ENCODE measurements at regions not wholly inside any gene's neighbourhood (a gene's known extent, or its start where the extent isn't known, plus 50 kb on each side); places are given as distances from the start of the nearest gene placed in this dataset.

GRCh38 chr16:20221208-20221607, 106.1 kb downstream of the GP2 start:
- TF ChIP-seq CTCF (CRISPR knock-in tag; IDR thresholded peaks at IDR 0.05) (no peak), JUND (CRISPR knock-in tag; IDR thresholded peaks at IDR 0.05) (no peak), CEBPG (CRISPR knock-in tag; IDR thresholded peaks at IDR 0.05) (no peak), SIX1 (CRISPR knock-in tag; IDR thresholded peaks at IDR 0.05; ENCODE audit: borderline replicate concordance) (no peak), ATF4 (CRISPR knock-in tag; IDR thresholded peaks at IDR 0.05) (no peak), ZNF335 (CRISPR knock-in tag; IDR thresholded peaks at IDR 0.05) (no peak), NFYB (CRISPR knock-in tag; IDR thresholded peaks at IDR 0.05) (no peak)
